Keratinocyte (primary cell): ENCODE measurements at regions not wholly inside any gene's neighbourhood (a gene's known extent, or its start where the extent isn't known, plus 50 kb on each side); places are given as distances from the start of the nearest gene placed in this dataset.

Experiments
- DNase-seq: peaks from one replicate; pipeline ENCODE4 v3.0.0-alpha.2; 2011; ENCODE audit warnings: low read depth, missing footprints, low spot score
- FAIRE-seq: peaks from 2 replicates; lab custom pipeline; 2011; peaks lifted over from hg19 to GRCh38; lab: Jason Lieb, UNC
- H2AFZ ChIP-seq: 2 replicates; pipeline ENCODE4 v1.6.0; 2012; ENCODE audit warnings: low read length, control low read depth, inconsistent platforms; ENCODE audit not compliant: control insufficient read depth
- H3K27ac ChIP-seq: 2 replicates; pipeline ENCODE4 v1.5.1; 2011; ENCODE audit warnings: low read length; ENCODE audit not compliant: control insufficient read depth, insufficient read depth
- H3K27me3 ChIP-seq: 3 replicates; pipeline ENCODE4 v1.6.0; 2011; ENCODE audit warnings: low read length; ENCODE audit not compliant: control insufficient read depth, insufficient read depth; ENCODE audit errors: extremely low read depth
- H3K36me3 ChIP-seq, 2 experiments: 2 replicates in 1 of 2; 3 replicates in 1 of 2; pipeline ENCODE4 v1.5.1; 2011; ENCODE audit warnings: low read length in 2 of 2, mild to moderate bottlenecking in 1 of 2; ENCODE audit not compliant: control insufficient read depth in 2 of 2, insufficient read depth in 2 of 2; ENCODE audit errors: extremely low read depth in 1 of 2
- H3K4me1 ChIP-seq: 3 replicates; pipeline ENCODE4 v1.5.1; 2011; ENCODE audit warnings: low read length; ENCODE audit not compliant: control insufficient read depth, insufficient read depth; ENCODE audit errors: extremely low read depth
- H3K4me2 ChIP-seq: 3 replicates; pipeline ENCODE4 v1.6.0; 2011; ENCODE audit warnings: low read depth, low read length; ENCODE audit not compliant: control insufficient read depth, insufficient read depth; ENCODE audit errors: extremely low read depth
- H3K4me3 ChIP-seq, 3 experiments: fragments of 200-600 bp in 1 of 3; sonication (generic) in 1 of 3; 2 replicates in 2 of 3; 3 replicates in 1 of 3; pipeline ENCODE4 v1.5.1; 2011 to 2016; ENCODE audit warnings: low read length in 3 of 3, mild to moderate bottlenecking in 3 of 3, control low read depth in 2 of 3, inconsistent platforms in 1 of 3, low read depth in 1 of 3, mixed read lengths in 1 of 3, mixed run types in 1 of 3, moderate library complexity in 1 of 3; ENCODE audit not compliant: control insufficient read depth in 2 of 3, insufficient read depth in 2 of 3; ENCODE audit errors: extremely low read depth in 1 of 3
- H3K79me2 ChIP-seq: 2 replicates; pipeline ENCODE4 v1.6.0; 2012; ENCODE audit warnings: low read length; ENCODE audit not compliant: control insufficient read depth, insufficient read depth
- H3K9ac ChIP-seq: 3 replicates; pipeline ENCODE4 v1.6.0; 2011; ENCODE audit warnings: low read length; ENCODE audit not compliant: control insufficient read depth, insufficient read depth; ENCODE audit errors: extremely low read depth
- H3K9me1 ChIP-seq: 3 replicates; pipeline ENCODE4 v1.6.0; 2011; ENCODE audit warnings: low read length; ENCODE audit not compliant: control insufficient read depth, insufficient read depth; ENCODE audit errors: extremely low read depth
- H3K9me3 ChIP-seq: 2 replicates; pipeline ENCODE4 v1.5.1; 2012; ENCODE audit warnings: low read depth, low read length; ENCODE audit not compliant: control insufficient read depth
- H4K20me1 ChIP-seq: 3 replicates; pipeline ENCODE4 v1.6.0; 2011; ENCODE audit warnings: low read length; ENCODE audit not compliant: control insufficient read depth, insufficient read depth; ENCODE audit errors: extremely low read depth
- EZH2 ChIP-seq: IDR thresholded peaks from one replicate; pipeline ENCODE4 v1.6.1; 2012; ENCODE audit warnings: inconsistent platforms, mild to moderate bottlenecking, low read length, moderate library complexity
- dilution Hi-C: fragments of 300-500 bp; cut with MboI; formaldehyde crosslinking; loops from one replicate; pipeline ENCODE4 v1.7.0; 2020; ENCODE audit warnings: low sequenced_read_pairs; ENCODE audit not compliant: extremely low pct_ligation_motif_present
- TF ChIP-seq, protein P1 (sequence below), 3 experiments: IDR thresholded peaks in 1 of 3; conservative IDR thresholded peaks in 1 of 3; optimal IDR thresholded peaks in 1 of 3; 2 replicates in 2 of 3; 3 replicates in 1 of 3; pipeline versions ENCODE3 to v1.5.1; 2011; ENCODE audit warnings: low read length in 3 of 3, mild to moderate bottlenecking in 3 of 3, moderate library complexity in 2 of 3, control low read depth in 1 of 3, inconsistent platforms in 1 of 3; ENCODE audit not compliant: insufficient read depth in 2 of 3; ENCODE audit errors: extremely low read depth in 1 of 3

DNA sequence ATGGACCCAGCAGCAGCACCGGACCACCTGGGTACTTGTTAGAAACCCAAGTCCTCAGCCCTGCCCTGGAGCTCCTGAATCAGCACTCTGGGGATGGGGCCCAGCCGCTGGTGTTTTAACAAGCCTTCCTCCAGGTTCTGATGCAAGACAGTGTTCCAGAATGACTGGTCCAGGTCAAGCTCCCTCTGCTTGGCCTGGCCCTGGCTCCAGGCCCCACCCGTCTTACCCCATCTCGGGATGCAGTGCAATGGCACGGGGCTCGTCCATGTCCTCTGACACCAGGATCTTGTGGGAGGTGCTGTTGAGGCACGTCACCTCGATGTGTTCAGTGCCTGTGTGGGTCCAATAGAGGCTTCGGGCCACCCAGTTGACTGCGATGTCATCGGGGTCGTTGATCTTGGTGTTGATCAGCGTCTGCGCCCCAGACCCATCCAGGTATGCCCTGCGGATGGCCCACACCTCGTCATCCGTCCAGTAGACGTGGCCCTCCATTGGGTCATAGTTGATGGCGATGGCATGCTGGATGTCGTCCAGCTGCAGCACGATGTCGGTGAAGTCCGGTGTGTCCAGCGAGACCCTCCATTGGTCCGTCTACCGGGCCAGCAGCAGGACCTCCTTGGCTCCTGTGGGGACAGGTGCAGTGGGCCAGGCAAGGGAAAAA is 140.3 kb downstream of the CRYBB2 start:
- H3K9ac ChIP-seq: no peak overlapping the region
- H2AFZ ChIP-seq: no peak overlapping the region
- H3K9me1 ChIP-seq: no peaks in the 10 kb centered on the region
- no peak for FAIRE-seq
- peaks cover 2 to 16% of the 10 kb centered on the region in 2 experiments for H3K36me3 ChIP-seq
- H3K9me3 ChIP-seq: no peaks in the 10 kb centered on the region
- DNase-seq: no peak
- no peak overlapping the region for H3K4me2 ChIP-seq
- H3K27ac ChIP-seq: no peak overlapping the region
- TF ChIP-seq, protein P1, sequence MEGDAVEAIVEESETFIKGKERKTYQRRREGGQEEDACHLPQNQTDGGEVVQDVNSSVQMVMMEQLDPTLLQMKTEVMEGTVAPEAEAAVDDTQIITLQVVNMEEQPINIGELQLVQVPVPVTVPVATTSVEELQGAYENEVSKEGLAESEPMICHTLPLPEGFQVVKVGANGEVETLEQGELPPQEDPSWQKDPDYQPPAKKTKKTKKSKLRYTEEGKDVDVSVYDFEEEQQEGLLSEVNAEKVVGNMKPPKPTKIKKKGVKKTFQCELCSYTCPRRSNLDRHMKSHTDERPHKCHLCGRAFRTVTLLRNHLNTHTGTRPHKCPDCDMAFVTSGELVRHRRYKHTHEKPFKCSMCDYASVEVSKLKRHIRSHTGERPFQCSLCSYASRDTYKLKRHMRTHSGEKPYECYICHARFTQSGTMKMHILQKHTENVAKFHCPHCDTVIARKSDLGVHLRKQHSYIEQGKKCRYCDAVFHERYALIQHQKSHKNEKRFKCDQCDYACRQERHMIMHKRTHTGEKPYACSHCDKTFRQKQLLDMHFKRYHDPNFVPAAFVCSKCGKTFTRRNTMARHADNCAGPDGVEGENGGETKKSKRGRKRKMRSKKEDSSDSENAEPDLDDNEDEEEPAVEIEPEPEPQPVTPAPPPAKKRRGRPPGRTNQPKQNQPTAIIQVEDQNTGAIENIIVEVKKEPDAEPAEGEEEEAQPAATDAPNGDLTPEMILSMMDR (optimal IDR thresholded peaks at IDR 0.05 in 1 of 3, IDR thresholded peaks at IDR 0.05 in 1 of 3, conservative IDR thresholded peaks at IDR 0.05 in 1 of 3; ENCODE audit: extremely low read depth in 1 of 3, insufficient read depth in 2 of 3, low read length in 3 of 3): no peak
- no peak for TF ChIP-seq EZH2
- peaks cover 10% of the 10 kb centered on the region for H4K20me1 ChIP-seq
- no peak overlapping the region for H3K4me3 ChIP-seq
- no peaks in the 10 kb centered on the region for H3K27me3 ChIP-seq
- no peaks in the 10 kb centered on the region for H3K4me1 ChIP-seq
- peaks cover 16% of the 10 kb centered on the region for H3K79me2 ChIP-seq
- dilution Hi-C loops: no loop called here

DNA sequence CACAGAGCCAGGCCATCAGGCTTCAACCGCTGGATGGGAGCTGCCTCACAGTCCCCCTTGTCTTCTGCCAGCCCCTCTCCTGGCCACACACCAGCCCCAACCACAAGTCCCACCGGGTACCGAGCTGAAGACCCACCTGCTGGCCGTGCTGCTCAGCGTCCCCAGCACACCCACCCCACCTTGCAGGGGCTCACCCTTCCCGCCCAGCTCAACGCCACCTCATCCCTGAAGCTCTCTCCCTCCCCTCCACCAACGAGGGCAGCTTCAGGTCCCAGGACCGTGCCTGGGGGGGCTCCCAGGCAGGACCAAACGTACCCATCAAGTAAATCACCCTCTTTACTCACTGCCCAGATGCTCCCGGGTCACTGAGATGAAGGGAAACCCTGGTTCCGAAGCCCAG is 141.0 kb downstream of the CRYBB2 start:
- no peaks in the 10 kb centered on the region for H3K9me3 ChIP-seq
- no peaks in the 10 kb centered on the region for H3K4me1 ChIP-seq
- H3K36me3 ChIP-seq: peaks cover 2 to 14% of the 10 kb centered on the region in 2 experiments
- H3K9ac ChIP-seq: no peak overlapping the region
- no peak for DNase-seq
- no peaks in the 10 kb centered on the region for H3K9me1 ChIP-seq
- no peak overlapping the region for H3K4me3 ChIP-seq
- no peak overlapping the region for H3K4me2 ChIP-seq
- no peak overlapping the region for H2AFZ ChIP-seq
- no peak for TF ChIP-seq EZH2
- TF ChIP-seq, protein P1 (optimal IDR thresholded peaks at IDR 0.05 in 1 of 3, IDR thresholded peaks at IDR 0.05 in 1 of 3, conservative IDR thresholded peaks at IDR 0.05 in 1 of 3; ENCODE audit: extremely low read depth in 1 of 3, insufficient read depth in 2 of 3, low read length in 3 of 3): no peak
- peaks cover 18% of the 10 kb centered on the region for H3K79me2 ChIP-seq
- H3K27me3 ChIP-seq: no peaks in the 10 kb centered on the region
- H4K20me1 ChIP-seq: peaks cover 10% of the 10 kb centered on the region
- no peak overlapping the region for H3K27ac ChIP-seq
- dilution Hi-C loops: no loop called here
- no peak for FAIRE-seq
